IgD-negative memory B cell (primary cell): ENCODE measurements at regions not wholly inside any gene's neighbourhood (a gene's known extent, or its start where the extent isn't known, plus 50 kb on each side); places are given as distances from the start of the nearest gene placed in this dataset.

Experiments
- H3K27ac Mint-ChIP-seq, 3 donors: one replicate each; pipeline ENCODE4 v1.8.0; 2020 to 2022; ENCODE audit warnings: mild to moderate bottlenecking in 3 of 3, mixed read lengths in 3 of 3, moderate library complexity in 1 of 3
- H3K27me3 Mint-ChIP-seq: one replicate; pipeline ENCODE4 v1.8.0; 2021; ENCODE audit warnings: mixed read lengths
- H3K36me3 Mint-ChIP-seq: one replicate; pipeline ENCODE4 v1.8.0; 2020; ENCODE audit warnings: mild to moderate bottlenecking, mixed read lengths
- H3K4me1 Mint-ChIP-seq, 3 donors: one replicate each; pipeline ENCODE4 v1.8.0; 2020 to 2022; ENCODE audit warnings: mixed read lengths in 3 of 3, mild to moderate bottlenecking in 1 of 3
- H3K4me3 Mint-ChIP-seq, 4 donors: one replicate each; pipeline ENCODE4 v1.8.0; 2020 to 2022; ENCODE audit warnings: mild to moderate bottlenecking in 4 of 4, mixed read lengths in 4 of 4, moderate library complexity in 3 of 4
- H3K9me3 Mint-ChIP-seq, 3 donors: one replicate each; pipeline ENCODE4 v1.8.0; 2020 to 2021; ENCODE audit warnings: mixed read lengths in 3 of 3, mild to moderate bottlenecking in 1 of 3

- Mint-ChIP-seq H3K4me3 (no peak overlapping the region), H3K4me1 (no peaks in the 10 kb centered on the region), H3K9me3 (peaks cover 0 to 4% (median 2%) of the 10 kb centered on the region in 3 donors)
Observed at GRCh38 chr11:42528471-42528870, 783.3 kb upstream of the API5 start.

GRCh38 chr11:42528911-42529310 is 782.9 kb upstream of the API5 start:
- Mint-ChIP-seq H3K27ac (no peak overlapping the region), H3K4me1 (no peaks in the 10 kb centered on the region), H3K4me3 (no peak overlapping the region), H3K36me3 (no peaks in the 10 kb centered on the region), H3K27me3 (no peaks in the 10 kb centered on the region), H3K9me3 (peaks cover 0 to 4% (median 2%) of the 10 kb centered on the region in 3 donors)

More at GRCh38 chr11:42528471-42528870, 783.3 kb upstream of the API5 start:
- Mint-ChIP-seq H3K27me3 (no peaks in the 10 kb centered on the region), H3K27ac (no peak overlapping the region), H3K36me3 (no peaks in the 10 kb centered on the region)

- H3K9me3 Mint-ChIP-seq = peaks cover 0 to 5% (median 2%) of the 10 kb centered on the region in 3 donors
- no peak overlapping the region for H3K27ac Mint-ChIP-seq
- H3K27me3 Mint-ChIP-seq = no peaks in the 10 kb centered on the region
- no peaks in the 10 kb centered on the region for H3K4me1 Mint-ChIP-seq
- no peaks in the 10 kb centered on the region for H3K36me3 Mint-ChIP-seq
- no peak overlapping the region for H3K4me3 Mint-ChIP-seq
Observed at GRCh38 chr11:42536611-42537360, 775.0 kb upstream of the API5 start.

- Mint-ChIP-seq H3K27me3 (no peaks in the 10 kb centered on the region), H3K27ac (peak overlapping the region in 1 of 3 donors; percentile 47), H3K4me1 (no peaks in the 10 kb centered on the region), H3K9me3 (peaks cover 2 to 7% (median 3%) of the 10 kb centered on the region in 3 donors), H3K4me3 (no peak overlapping the region), H3K36me3 (no peaks in the 10 kb centered on the region)
Observed at GRCh38 chr11:42542336-42542735, 769.5 kb upstream of the API5 start.

- Mint-ChIP-seq H3K27me3 (no peaks in the 10 kb centered on the region), H3K9me3 (peaks cover 2 to 7% (median 3%) of the 10 kb centered on the region in 3 donors), H3K36me3 (no peaks in the 10 kb centered on the region), H3K4me1 (no peaks in the 10 kb centered on the region), H3K27ac (no peak overlapping the region), H3K4me3 (no peak overlapping the region)
Observed at GRCh38 chr11:42543844-42544419, 767.9 kb upstream of the API5 start.

DNA sequence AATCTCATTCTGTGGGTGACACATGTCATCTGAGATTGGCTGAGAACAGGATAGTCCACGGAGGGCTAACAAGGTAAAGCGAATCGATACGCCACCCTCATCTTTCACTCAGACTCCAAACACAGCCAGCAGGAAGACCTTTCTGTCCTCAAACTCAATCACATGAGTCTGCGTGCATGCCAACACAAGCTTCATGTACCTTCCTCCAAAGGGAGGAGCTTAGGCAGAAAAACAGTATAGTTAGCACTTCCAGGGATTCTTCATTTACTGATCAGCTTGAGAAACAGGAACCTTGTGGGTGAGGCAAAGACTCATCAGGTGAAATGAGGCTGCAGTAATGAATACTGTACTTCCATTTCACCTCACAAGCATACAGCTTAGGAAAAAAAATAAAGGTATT is 767.1 kb upstream of the API5 start:
- Mint-ChIP-seq H3K36me3 (no peaks in the 10 kb centered on the region), H3K27me3 (no peaks in the 10 kb centered on the region), H3K4me3 (no peak overlapping the region), H3K27ac (no peak overlapping the region), H3K4me1 (no peaks in the 10 kb centered on the region), H3K9me3 (peaks cover 2 to 3% (median 3%) of the 10 kb centered on the region in 3 donors)

- no peak overlapping the region for H3K4me3 Mint-ChIP-seq
- no peaks in the 10 kb centered on the region for H3K36me3 Mint-ChIP-seq
- peaks cover 2 to 3% (median 2%) of the 10 kb centered on the region in 3 donors for H3K9me3 Mint-ChIP-seq
- no peaks in the 10 kb centered on the region for H3K27me3 Mint-ChIP-seq
- no peak overlapping the region for H3K27ac Mint-ChIP-seq
- no peaks in the 10 kb centered on the region for H3K4me1 Mint-ChIP-seq
Observed at GRCh38 chr11:42545954-42546353, 765.8 kb upstream of the API5 start.

- Mint-ChIP-seq H3K4me1 (no peaks in the 10 kb centered on the region), H3K4me3 (no peak overlapping the region), H3K36me3 (no peaks in the 10 kb centered on the region), H3K9me3 (no peaks in the 10 kb centered on the region), H3K27ac (no peak overlapping the region), H3K27me3 (no peaks in the 10 kb centered on the region)
Observed at GRCh38 chr11:42552786-42553185, 759.0 kb upstream of the API5 start.

DNA sequence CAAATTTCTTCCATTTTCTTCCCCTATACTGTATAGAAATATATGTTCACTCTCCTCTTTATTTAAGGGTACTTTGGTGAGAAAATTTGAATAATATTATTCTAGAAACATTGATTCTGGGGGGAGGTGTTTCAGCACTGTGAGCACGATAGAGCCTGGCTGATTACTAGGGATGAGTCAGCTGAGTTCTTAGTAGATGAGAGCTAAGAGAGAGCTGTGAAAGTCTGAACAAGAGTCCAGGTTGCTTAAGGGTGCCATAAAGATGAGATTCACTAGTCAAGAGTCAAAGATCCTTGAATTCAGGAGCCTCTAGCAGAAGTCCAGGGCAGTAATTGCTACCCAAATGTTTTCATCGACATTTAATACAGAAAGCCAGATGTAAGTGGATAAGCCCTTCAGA is 756.6 kb upstream of the API5 start:
- no peaks in the 10 kb centered on the region for H3K27me3 Mint-ChIP-seq
- H3K36me3 Mint-ChIP-seq = no peaks in the 10 kb centered on the region
- no peaks in the 10 kb centered on the region for H3K4me1 Mint-ChIP-seq
- H3K27ac Mint-ChIP-seq = no peak overlapping the region
- H3K9me3 Mint-ChIP-seq = peaks cover 0 to 2% (median 0%) of the 10 kb centered on the region in 3 donors
- H3K4me3 Mint-ChIP-seq = no peak overlapping the region

GRCh38 chr11:42571131-42571877 is 740.5 kb upstream of the API5 start:
- Mint-ChIP-seq H3K4me1 (no peaks in the 10 kb centered on the region), H3K27me3 (no peaks in the 10 kb centered on the region), H3K4me3 (peak overlapping the region in 1 of 4 donors; percentile 37), H3K9me3 (peaks cover 2 to 21% (median 8%) of the 10 kb centered on the region in 3 donors), H3K36me3 (no peaks in the 10 kb centered on the region), H3K27ac (no peak overlapping the region)

DNA sequence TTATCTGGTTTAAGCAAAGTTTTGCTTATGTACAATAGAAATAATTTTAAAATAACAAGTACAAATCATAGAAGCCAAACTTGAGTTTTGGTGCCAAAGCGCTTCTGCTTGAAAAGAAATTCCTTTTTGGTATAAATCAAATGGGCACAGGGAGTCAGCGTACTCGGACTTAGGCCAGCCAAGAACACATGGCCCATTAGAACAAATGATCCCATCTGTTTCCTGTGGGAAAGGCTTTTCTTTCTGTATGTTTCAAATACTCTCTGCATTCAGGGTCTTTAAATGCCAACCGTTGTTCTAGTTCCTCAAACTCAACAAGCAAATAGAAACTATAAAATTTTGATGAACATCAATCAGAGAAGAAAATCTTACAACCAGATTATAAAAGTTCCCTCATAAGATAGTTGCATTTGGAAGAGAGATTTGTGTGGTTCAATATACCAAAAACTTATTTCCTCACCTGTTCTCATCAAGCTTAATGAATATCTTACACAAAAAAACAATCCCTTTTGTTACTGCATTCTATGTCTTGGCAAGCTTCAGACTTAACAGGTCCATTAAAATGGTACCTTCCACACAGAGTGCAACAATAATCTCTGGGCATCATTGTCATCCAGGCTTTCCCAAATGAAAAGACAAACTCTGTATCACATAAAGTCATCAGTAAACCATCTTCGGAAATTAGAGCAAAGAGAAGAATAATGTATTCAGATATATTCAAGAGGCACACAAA is 739.8 kb upstream of the API5 start:
- Mint-ChIP-seq H3K4me3 (no peak overlapping the region), H3K27ac (no peak overlapping the region), H3K9me3 (peaks cover 2 to 19% (median 6%) of the 10 kb centered on the region in 3 donors), H3K4me1 (no peaks in the 10 kb centered on the region), H3K27me3 (no peaks in the 10 kb centered on the region), H3K36me3 (no peaks in the 10 kb centered on the region)

GRCh38 chr11:42576318-42576717 is 735.5 kb upstream of the API5 start:
- H3K4me1 Mint-ChIP-seq = no peaks in the 10 kb centered on the region
- H3K4me3 Mint-ChIP-seq = no peak overlapping the region
- no peaks in the 10 kb centered on the region for H3K27me3 Mint-ChIP-seq
- no peak overlapping the region for H3K27ac Mint-ChIP-seq
- H3K36me3 Mint-ChIP-seq = no peaks in the 10 kb centered on the region
- peaks cover 0 to 11% (median 2%) of the 10 kb centered on the region in 3 donors for H3K9me3 Mint-ChIP-seq

DNA sequence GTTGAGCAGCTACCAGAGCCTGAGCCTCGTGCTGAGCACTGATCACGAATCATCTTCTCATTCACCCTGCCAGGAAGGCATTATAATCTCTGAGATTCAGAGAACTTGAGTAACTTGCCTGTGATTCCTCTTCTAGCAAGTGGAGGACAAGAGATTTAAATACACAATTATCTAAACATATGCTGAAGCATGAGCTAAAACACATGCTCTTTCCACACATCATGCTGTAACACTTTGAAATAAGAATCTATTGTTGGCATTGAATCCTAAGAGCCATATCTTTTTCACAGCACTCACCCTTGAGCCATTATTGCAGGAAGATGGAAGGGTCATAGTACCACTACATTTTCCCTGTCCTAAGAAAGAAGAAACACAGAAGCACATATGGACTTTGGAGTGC is 722.5 kb upstream of the API5 start:
- no peaks in the 10 kb centered on the region for H3K27me3 Mint-ChIP-seq
- H3K9me3 Mint-ChIP-seq = peaks cover 0 to 4% (median 3%) of the 10 kb centered on the region in 3 donors
- no peaks in the 10 kb centered on the region for H3K36me3 Mint-ChIP-seq
- no peak overlapping the region for H3K27ac Mint-ChIP-seq
- no peak overlapping the region for H3K4me3 Mint-ChIP-seq
- no peaks in the 10 kb centered on the region for H3K4me1 Mint-ChIP-seq

DNA sequence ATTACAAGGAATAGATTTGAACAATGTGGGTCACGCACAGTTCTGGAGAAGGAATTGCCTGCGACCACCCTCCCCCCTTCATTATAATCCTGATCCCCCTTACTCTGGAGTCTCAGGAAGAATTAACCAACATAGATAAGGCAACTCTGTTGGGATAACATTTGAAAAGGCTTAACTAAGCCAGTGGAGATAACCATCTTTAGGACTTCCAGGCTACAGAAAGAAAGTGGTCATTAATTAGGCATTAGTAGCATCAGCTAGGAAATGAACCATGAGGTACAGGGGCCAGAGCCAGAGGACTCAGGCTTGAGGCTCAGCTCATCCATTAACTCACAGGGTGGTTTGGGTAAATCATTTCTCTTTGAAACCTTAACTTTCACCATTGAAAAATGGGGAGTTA is 720.0 kb upstream of the API5 start:
- H3K4me1 Mint-ChIP-seq = no peaks in the 10 kb centered on the region
- no peak overlapping the region for H3K4me3 Mint-ChIP-seq
- no peak overlapping the region for H3K27ac Mint-ChIP-seq
- H3K36me3 Mint-ChIP-seq = no peaks in the 10 kb centered on the region
- no peaks in the 10 kb centered on the region for H3K27me3 Mint-ChIP-seq
- H3K9me3 Mint-ChIP-seq = peaks cover 0 to 7% (median 3%) of the 10 kb centered on the region in 3 donors

DNA sequence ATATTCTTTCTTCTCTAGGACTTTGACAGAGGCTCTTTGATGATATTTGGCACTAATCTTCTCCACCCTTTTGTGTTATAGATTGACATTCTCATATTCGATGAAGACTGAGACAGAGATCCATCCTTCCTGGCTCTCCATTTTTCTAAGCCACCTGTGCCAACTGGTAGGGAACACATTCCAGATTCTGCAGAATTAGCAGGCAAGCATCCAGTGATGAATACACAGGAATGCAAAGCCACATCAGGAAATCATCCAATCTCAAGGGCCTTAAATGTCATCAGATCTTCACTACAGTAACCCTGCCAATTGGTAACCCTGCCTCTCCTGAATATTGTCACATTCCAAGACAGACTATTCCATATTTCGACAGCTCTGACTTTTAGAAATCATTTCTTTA is 718.4 kb upstream of the API5 start:
- H3K4me3 Mint-ChIP-seq = no peak overlapping the region

More for the DNA sequence above, 718.4 kb upstream of the API5 start:
- Mint-ChIP-seq H3K27me3 (no peaks in the 10 kb centered on the region), H3K36me3 (no peaks in the 10 kb centered on the region), H3K27ac (no peak overlapping the region), H3K4me1 (no peaks in the 10 kb centered on the region), H3K9me3 (peaks cover 0 to 7% (median 3%) of the 10 kb centered on the region in 3 donors)
